ENCODE measurements at regions not wholly inside any gene's neighbourhood (a gene's known extent, or its start where the extent isn't known, plus 50 kb on each side); places are given as distances from the start of the nearest gene placed in this dataset.
A peak's percentile ranks its signal among the peaks of the same experiment; 100 is the strongest.

DNA sequence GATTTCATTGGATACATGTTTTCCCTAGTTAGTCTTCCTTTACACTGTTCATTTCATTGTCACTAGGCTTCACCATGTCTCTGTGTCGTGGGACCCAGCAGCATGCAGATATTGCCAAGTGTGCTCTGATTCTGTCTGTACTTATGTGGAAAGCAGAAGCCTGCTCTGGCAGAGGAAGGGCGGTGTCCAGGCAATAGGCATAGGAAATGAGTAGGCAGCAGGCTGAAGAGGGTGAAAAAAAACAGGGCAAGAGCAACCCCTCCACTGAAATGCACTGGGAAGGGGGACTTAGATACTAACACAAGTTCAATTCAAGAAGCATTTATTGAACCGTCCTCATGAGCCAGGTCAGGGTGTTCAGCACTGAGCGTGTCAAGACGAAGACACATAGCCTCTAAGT, 85.2 kb upstream of the VAV3 start:
- no peak for DNase-seq (ENCODE audit: low read depth)
- H3K4me2 ChIP-seq (ENCODE audit: low read length) = peak overlapping the region; percentile 7

DNA sequence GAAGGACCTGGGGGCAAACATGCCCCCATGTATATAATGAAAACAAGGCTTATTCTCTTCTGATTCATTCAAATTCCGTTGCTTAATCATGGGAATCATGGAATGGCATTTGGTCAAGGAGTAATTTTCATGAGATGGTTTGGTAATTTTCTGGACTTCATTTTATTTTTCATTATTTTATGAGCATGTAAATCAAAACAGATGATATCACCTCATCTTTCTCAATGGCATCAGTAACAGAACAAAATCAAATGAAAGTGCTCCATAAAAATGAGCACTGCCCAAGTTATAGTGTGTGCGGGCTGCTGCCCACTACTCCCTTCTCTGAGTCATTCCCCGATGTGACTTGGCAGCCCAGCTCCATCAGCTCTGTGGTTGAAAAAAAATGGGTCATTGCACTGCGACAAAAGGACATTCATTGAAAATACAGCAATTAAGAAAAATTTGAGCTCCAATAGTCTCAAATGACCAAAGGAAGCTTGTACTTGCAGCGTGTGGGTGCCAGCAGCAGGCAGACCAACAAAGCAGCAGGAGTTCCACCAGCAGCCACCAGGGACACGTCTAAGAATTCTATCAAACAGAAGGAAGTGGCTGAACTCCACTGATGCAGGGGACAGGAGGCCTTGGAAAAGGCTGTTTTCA, 84.3 kb upstream of the VAV3 start:
- peak overlapping the region; percentile 7 for H3K4me2 ChIP-seq (ENCODE audit: low read length)
- no peaks in the 10 kb centered on the region for H3K36me3 ChIP-seq (ENCODE audit: insufficient read depth, low read length)
- FAIRE-seq (no peak), DNase-seq (ENCODE audit: low read depth) (no peak)
- H3K79me2 ChIP-seq (ENCODE audit: insufficient read depth, low read length) = no peaks in the 10 kb centered on the region
- H3K4me1 ChIP-seq (ENCODE audit: insufficient read depth, low read length) = peaks cover 4% of the 10 kb centered on the region
- no peaks in the 10 kb centered on the region for H3K36me3 Mint-ChIP-seq (ENCODE audit: low read depth, unreplicated experiment)
- H2AFZ ChIP-seq (ENCODE audit: low read depth, low read length) = no peak overlapping the region
- peaks cover 18% of the 10 kb centered on the region for H3K4me1 Mint-ChIP-seq (ENCODE audit: low read depth, unreplicated experiment)
- no peak overlapping the region for H3K4me3 ChIP-seq (ENCODE audit: insufficient read depth, low read depth, low read length)
- no peak overlapping the region for H3K4me3 Mint-ChIP-seq (ENCODE audit: unreplicated experiment)
- H3K27me3 Mint-ChIP-seq (ENCODE audit: low read depth, unreplicated experiment) = peaks cover 5% of the 10 kb centered on the region
- peaks cover 5% of the 10 kb centered on the region for H3K9me3 ChIP-seq (ENCODE audit: insufficient read depth, low read depth, low read length)
- TF ChIP-seq EZH2 (IDR thresholded peaks at IDR 0.05; ENCODE audit: insufficient read depth, low read length) = no peak
- TF ChIP-seq, protein P1, sequence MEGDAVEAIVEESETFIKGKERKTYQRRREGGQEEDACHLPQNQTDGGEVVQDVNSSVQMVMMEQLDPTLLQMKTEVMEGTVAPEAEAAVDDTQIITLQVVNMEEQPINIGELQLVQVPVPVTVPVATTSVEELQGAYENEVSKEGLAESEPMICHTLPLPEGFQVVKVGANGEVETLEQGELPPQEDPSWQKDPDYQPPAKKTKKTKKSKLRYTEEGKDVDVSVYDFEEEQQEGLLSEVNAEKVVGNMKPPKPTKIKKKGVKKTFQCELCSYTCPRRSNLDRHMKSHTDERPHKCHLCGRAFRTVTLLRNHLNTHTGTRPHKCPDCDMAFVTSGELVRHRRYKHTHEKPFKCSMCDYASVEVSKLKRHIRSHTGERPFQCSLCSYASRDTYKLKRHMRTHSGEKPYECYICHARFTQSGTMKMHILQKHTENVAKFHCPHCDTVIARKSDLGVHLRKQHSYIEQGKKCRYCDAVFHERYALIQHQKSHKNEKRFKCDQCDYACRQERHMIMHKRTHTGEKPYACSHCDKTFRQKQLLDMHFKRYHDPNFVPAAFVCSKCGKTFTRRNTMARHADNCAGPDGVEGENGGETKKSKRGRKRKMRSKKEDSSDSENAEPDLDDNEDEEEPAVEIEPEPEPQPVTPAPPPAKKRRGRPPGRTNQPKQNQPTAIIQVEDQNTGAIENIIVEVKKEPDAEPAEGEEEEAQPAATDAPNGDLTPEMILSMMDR (IDR thresholded peaks at IDR 0.05; ENCODE audit: insufficient read depth, low read depth, low read length) = peak; percentile 48
- no peaks in the 10 kb centered on the region for H4K20me1 ChIP-seq (ENCODE audit: insufficient read depth, low read length)
- peaks cover 9% of the 10 kb centered on the region for H3K27me3 ChIP-seq (ENCODE audit: insufficient read depth, low read length)
- H3K9ac ChIP-seq (ENCODE audit: low read length) = no peak overlapping the region
- no peak overlapping the region for H3K27ac ChIP-seq (ENCODE audit: low read depth, low read length)
- H3K27ac Mint-ChIP-seq (ENCODE audit: unreplicated experiment) = no peak overlapping the region
- peaks cover 10% of the 10 kb centered on the region for H3K9me3 Mint-ChIP-seq (ENCODE audit: unreplicated experiment)

More for the DNA sequence above, 85.2 kb upstream of the VAV3 start:
- FAIRE-seq = no peak
- Mint-ChIP-seq H3K27ac (ENCODE audit: unreplicated experiment) (peak overlapping the region; percentile 16), H3K4me3 (ENCODE audit: unreplicated experiment) (no peak overlapping the region), H3K36me3 (ENCODE audit: low read depth, unreplicated experiment) (no peaks in the 10 kb centered on the region), H3K9me3 (ENCODE audit: unreplicated experiment) (peaks cover 10% of the 10 kb centered on the region), H3K4me1 (ENCODE audit: low read depth, unreplicated experiment) (peaks cover 18% of the 10 kb centered on the region), H3K27me3 (ENCODE audit: low read depth, unreplicated experiment) (peaks cover 5% of the 10 kb centered on the region)
- peaks cover 5% of the 10 kb centered on the region for H3K9me3 ChIP-seq (ENCODE audit: insufficient read depth, low read depth, low read length)
- no peak overlapping the region for H3K4me3 ChIP-seq (ENCODE audit: insufficient read depth, low read depth, low read length)
- H3K36me3 ChIP-seq (ENCODE audit: insufficient read depth, low read length) = no peaks in the 10 kb centered on the region
- no peak overlapping the region for H2AFZ ChIP-seq (ENCODE audit: low read depth, low read length)
- TF ChIP-seq, protein P1 (IDR thresholded peaks at IDR 0.05; ENCODE audit: insufficient read depth, low read depth, low read length) = no peak
- TF ChIP-seq EZH2 (IDR thresholded peaks at IDR 0.05; ENCODE audit: insufficient read depth, low read length) = no peak
- no peak overlapping the region for H3K27ac ChIP-seq (ENCODE audit: low read depth, low read length)
- H3K4me1 ChIP-seq (ENCODE audit: insufficient read depth, low read length) = peaks cover 4% of the 10 kb centered on the region
- H4K20me1 ChIP-seq (ENCODE audit: insufficient read depth, low read length) = no peaks in the 10 kb centered on the region
- no peak overlapping the region for H3K9ac ChIP-seq (ENCODE audit: low read length)
- H3K79me2 ChIP-seq (ENCODE audit: insufficient read depth, low read length) = no peaks in the 10 kb centered on the region
- peaks cover 9% of the 10 kb centered on the region for H3K27me3 ChIP-seq (ENCODE audit: insufficient read depth, low read length)

All from astrocyte (in vitro differentiated cells and primary cell).